CD14-positive monocyte (primary cell): ENCODE measurements at regions not wholly inside any gene's neighbourhood (a gene's known extent, or its start where the extent isn't known, plus 50 kb on each side); places are given as distances from the start of the nearest gene placed in this dataset.
"Not testable (repeated sequence)": the region's sequence is repeated elsewhere in the genome, so short reads cannot be mapped to it uniquely, and the experiment has no call there.

Source experiments
- DNase-seq, 3 donors: peaks; one replicate each; pipeline ENCODE4 v3.0.0-alpha.2; 2011 to 2022
- H2AFZ ChIP-seq: 2 replicates; pipeline ENCODE4 v1.6.0; 2012; ENCODE audit warnings: mild to moderate bottlenecking, low read depth, low read length, inconsistent platforms; ENCODE audit not compliant: insufficient read depth, poor library complexity, severe bottlenecking
- H3K27ac ChIP-seq, 2 donors: 1 replicate in 1 of 2; 2 replicates in 1 of 2; pipeline ENCODE4 v1.5.1; 2012 to 2013; ENCODE audit warnings: low read length in 2 of 2, control low read depth in 1 of 2, inconsistent platforms in 1 of 2, low read depth in 1 of 2, mild to moderate bottlenecking in 1 of 2
- H3K27me3 ChIP-seq, 2 donors: one replicate each; pipeline versions ENCODE4 v1.6.0 to v1.6.1; 2011 to 2013; ENCODE audit warnings: low read length in 2 of 2; ENCODE audit not compliant: control insufficient read depth in 2 of 2, insufficient read depth in 2 of 2
- H3K36me3 ChIP-seq, 2 donors: replicated peaks in 1 of 2; 1 replicate in 1 of 2; 2 replicates in 1 of 2; pipeline versions ENCODE4 v1.5.1 to v1.6.1; 2012 to 2013; ENCODE audit warnings: low read length in 2 of 2, control low read depth in 1 of 2, inconsistent platforms in 1 of 2, mild to moderate bottlenecking in 1 of 2; ENCODE audit not compliant: insufficient read depth in 2 of 2, control insufficient read depth in 1 of 2
- H3K4me1 ChIP-seq, 2 donors: 1 replicate in 1 of 2; 2 replicates in 1 of 2; pipeline versions ENCODE4 v1.5.1 to v1.6.1; 2012 to 2013; ENCODE audit warnings: low read length in 2 of 2, control low read depth in 1 of 2, inconsistent platforms in 1 of 2, mild to moderate bottlenecking in 1 of 2, moderate library complexity in 1 of 2; ENCODE audit not compliant: insufficient read depth in 2 of 2, control insufficient read depth in 1 of 2
- H3K4me2 ChIP-seq: replicated peaks from 2 replicates; pipeline ENCODE3; 2012; ENCODE audit warnings: low read length, moderate library complexity, mild to moderate bottlenecking; ENCODE audit not compliant: poor library complexity, severe bottlenecking; ENCODE audit errors: extremely low read depth
- H3K4me3 ChIP-seq, 3 experiments: fragments of 200-600 bp in 1 of 3; sonication (generic) in 1 of 3; replicated peaks in 1 of 3; 1 replicate in 2 of 3; 2 replicates in 1 of 3; pipeline ENCODE4 v1.5.1; 2011 to 2013; ENCODE audit warnings: low read length in 3 of 3, mild to moderate bottlenecking in 3 of 3, control low read depth in 2 of 3, low read depth in 2 of 3, inconsistent platforms in 1 of 3, moderate library complexity in 1 of 3
- H3K79me2 ChIP-seq: 2 replicates; pipeline ENCODE4 v1.6.0; 2012; ENCODE audit warnings: mild to moderate bottlenecking, control low read depth, inconsistent platforms, low read length, moderate library complexity; ENCODE audit not compliant: insufficient read depth
- H3K9ac ChIP-seq: 2 replicates; pipeline ENCODE4 v1.6.0; 2017; ENCODE audit warnings: low read length, mild to moderate bottlenecking; ENCODE audit not compliant: insufficient read depth, poor library complexity, severe bottlenecking
- H3K9me3 ChIP-seq, 2 donors: replicated peaks in 1 of 2; 1 replicate in 1 of 2; 2 replicates in 1 of 2; pipeline versions ENCODE4 v1.5.1 to v1.6.1; 2012 to 2013; ENCODE audit warnings: low read length in 2 of 2, control low read depth in 1 of 2; ENCODE audit not compliant: control insufficient read depth in 1 of 2, insufficient read depth in 1 of 2
- H4K20me1 ChIP-seq: 2 replicates; pipeline ENCODE4 v1.6.0; 2012; ENCODE audit warnings: mild to moderate bottlenecking, low read length, control low read depth, moderate library complexity; ENCODE audit not compliant: insufficient read depth
- H3K27ac Mint-ChIP-seq, 7 donors: one replicate each; pipeline ENCODE4 v1.8.0; 2020; ENCODE audit warnings: mild to moderate bottlenecking in 7 of 7, mixed read lengths in 7 of 7, moderate library complexity in 6 of 7, inconsistent platforms in 2 of 7
- H3K27me3 Mint-ChIP-seq, 3 donors: one replicate each; pipeline ENCODE4 v1.8.0; 2021 to 2022; ENCODE audit warnings: low read depth in 3 of 3, mild to moderate bottlenecking in 3 of 3, mixed read lengths in 3 of 3, moderate library complexity in 3 of 3, inconsistent platforms in 1 of 3
- H3K36me3 Mint-ChIP-seq, 2 donors: one replicate each; pipeline ENCODE4 v1.8.0; 2020; ENCODE audit warnings: mixed read lengths in 2 of 2, inconsistent platforms in 1 of 2, mild to moderate bottlenecking in 1 of 2
- H3K4me1 Mint-ChIP-seq: one replicate; pipeline ENCODE4 v1.8.0; 2020; ENCODE audit warnings: mild to moderate bottlenecking, mixed read lengths
- H3K4me3 Mint-ChIP-seq, 2 donors: one replicate each; pipeline ENCODE4 v1.8.0; 2020; ENCODE audit warnings: mild to moderate bottlenecking in 2 of 2, mixed read lengths in 2 of 2, moderate library complexity in 1 of 2
- H3K9me3 Mint-ChIP-seq, 7 donors: one replicate each; pipeline ENCODE4 v1.8.0; 2020 to 2022; ENCODE audit warnings: mixed read lengths in 7 of 7, mild to moderate bottlenecking in 6 of 7, moderate library complexity in 6 of 7, inconsistent platforms in 2 of 7
- WGBS: methylation state at CpG from one replicate; pipeline ENCODE4 v1.1.5; 2013; ENCODE audit warnings: missing lambda C conversion rate; ENCODE audit not compliant: insufficient coverage; 5-methylcytosine and 5-hydroxymethylcytosine counted together
- intact Hi-C, 2 donors: fragments of 100-400 bp; cut with micrococcal nuclease; formaldehyde crosslinking; loops; one replicate each; pipeline versions ENCODE4 v1.15.0 to v1.15.1; 2023
- TF ChIP-seq, protein P1 (sequence below): fragments of 200-600 bp; IDR thresholded peaks from one replicate; pipeline ENCODE4 v1.8.0; 2022; ENCODE audit warnings: antibody characterized with exemption, mild to moderate bottlenecking

DNA sequence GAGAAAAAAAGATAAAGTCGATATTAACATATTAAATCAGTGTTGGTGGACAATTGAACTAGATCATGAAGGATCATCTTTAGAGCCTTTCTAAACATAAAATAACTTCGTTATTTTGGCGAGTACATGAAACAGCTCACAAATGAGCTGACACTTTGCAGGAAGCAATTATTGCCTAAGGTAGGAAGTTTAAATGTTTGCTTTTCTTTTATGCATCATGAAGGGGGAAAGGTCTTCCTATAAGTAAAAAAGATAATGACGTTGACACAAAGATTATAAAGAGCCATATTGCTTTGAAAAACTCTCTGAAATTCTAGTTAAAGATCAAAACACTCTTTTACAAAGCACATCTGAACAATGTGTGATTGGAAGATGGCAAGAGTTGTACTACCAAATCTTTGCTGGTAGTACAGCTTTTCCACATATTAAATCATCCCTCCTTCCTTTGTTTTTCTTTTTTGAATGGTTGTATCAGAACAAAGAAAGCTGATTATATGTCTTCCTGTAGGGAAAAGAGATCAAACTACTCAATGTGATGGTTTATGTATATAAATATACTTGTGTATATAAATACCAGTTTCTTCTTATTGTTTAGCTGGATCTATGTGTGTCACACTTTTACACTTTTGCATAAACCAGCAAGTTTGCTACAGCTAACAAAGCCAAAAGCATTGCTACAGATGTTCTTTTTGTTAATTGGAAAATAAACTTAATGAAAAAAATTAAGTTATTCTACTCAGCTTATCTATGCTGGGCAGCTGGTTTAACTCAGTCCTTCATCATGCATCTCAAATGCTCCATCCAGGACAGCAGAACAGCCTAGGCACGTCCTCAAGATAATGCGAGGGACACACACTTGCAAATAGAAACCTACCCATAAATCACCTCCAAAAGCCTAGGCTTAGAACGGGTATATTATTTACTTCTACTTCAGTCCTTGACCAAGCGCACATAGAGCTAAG is 850.8 kb upstream of the ROBO1 start:
- DNase-seq = no peak
- H4K20me1 ChIP-seq = no peaks in the 10 kb centered on the region
- H3K9me3 Mint-ChIP-seq = peaks cover 0 to 5% (median 0%) of the 10 kb centered on the region in 7 donors
- H3K4me1 ChIP-seq = no peaks in the 10 kb centered on the region
- no peak overlapping the region for H3K27ac ChIP-seq
- H3K27ac Mint-ChIP-seq = no peak overlapping the region
- no peak overlapping the region for H3K4me3 ChIP-seq
- H3K36me3 ChIP-seq = no peaks in the 10 kb centered on the region
- no peaks in the 10 kb centered on the region for H3K27me3 Mint-ChIP-seq
- no peaks in the 10 kb centered on the region for H3K79me2 ChIP-seq
- no peaks in the 10 kb centered on the region for H3K27me3 ChIP-seq
- WGBS = 80% methylated on average over 1 of the region's 8 CpGs
- no peaks in the 10 kb centered on the region for H3K9me3 ChIP-seq
- H2AFZ ChIP-seq = no peak overlapping the region
- TF ChIP-seq, protein P1, sequence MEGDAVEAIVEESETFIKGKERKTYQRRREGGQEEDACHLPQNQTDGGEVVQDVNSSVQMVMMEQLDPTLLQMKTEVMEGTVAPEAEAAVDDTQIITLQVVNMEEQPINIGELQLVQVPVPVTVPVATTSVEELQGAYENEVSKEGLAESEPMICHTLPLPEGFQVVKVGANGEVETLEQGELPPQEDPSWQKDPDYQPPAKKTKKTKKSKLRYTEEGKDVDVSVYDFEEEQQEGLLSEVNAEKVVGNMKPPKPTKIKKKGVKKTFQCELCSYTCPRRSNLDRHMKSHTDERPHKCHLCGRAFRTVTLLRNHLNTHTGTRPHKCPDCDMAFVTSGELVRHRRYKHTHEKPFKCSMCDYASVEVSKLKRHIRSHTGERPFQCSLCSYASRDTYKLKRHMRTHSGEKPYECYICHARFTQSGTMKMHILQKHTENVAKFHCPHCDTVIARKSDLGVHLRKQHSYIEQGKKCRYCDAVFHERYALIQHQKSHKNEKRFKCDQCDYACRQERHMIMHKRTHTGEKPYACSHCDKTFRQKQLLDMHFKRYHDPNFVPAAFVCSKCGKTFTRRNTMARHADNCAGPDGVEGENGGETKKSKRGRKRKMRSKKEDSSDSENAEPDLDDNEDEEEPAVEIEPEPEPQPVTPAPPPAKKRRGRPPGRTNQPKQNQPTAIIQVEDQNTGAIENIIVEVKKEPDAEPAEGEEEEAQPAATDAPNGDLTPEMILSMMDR = no peak
- no peaks in the 10 kb centered on the region for H3K36me3 Mint-ChIP-seq
- no peaks in the 10 kb centered on the region for H3K4me1 Mint-ChIP-seq
- no peak overlapping the region for H3K4me3 Mint-ChIP-seq
- no peak overlapping the region for H3K9ac ChIP-seq
- intact Hi-C loops = no loop called here
- H3K4me2 ChIP-seq = no peak overlapping the region

DNA sequence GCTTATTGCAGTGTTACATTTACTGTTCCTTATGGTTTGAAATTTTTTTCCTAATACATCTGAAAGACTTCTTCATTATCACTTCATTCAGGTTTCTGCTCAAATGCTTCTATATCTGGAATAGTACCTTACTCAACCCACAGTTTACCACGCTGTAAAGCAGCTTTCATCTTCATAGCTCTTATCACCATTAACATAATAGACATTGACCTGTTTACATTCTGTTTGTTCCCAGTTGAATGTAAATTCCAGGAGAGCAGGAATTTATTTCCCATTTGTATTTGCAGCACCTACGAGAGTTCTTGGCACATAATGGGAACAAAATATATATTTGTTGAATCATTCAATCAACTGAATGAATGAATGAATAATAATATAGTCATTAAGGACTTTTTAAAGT is 844.6 kb upstream of the ROBO1 start:
- H2AFZ ChIP-seq = no peak overlapping the region

DNA sequence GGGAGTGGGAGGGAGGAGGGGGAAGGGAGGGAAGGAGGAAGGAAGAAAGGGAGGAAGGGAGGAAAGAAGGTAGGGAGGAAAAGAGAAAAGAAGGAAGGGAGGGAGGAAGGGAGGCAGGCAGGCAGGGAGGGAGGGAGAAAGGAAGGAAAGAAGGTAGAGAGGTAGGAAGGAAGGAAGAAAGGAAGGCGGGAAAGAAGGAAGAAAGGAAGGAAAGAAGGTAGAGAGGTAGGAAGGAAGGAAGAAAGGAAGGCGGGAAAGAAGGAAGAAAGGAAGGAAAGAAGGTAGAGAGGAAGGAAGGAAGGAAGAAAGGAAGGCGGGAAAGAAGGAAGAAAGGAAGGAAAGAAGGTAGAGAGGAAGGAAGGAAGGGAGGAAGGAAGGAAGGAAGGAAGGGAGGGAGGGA is 840.3 kb upstream of the ROBO1 start:
- H3K36me3 ChIP-seq, H3K27ac Mint-ChIP-seq, H3K9me3 Mint-ChIP-seq, H3K79me2 ChIP-seq, H4K20me1 ChIP-seq, H3K4me3 ChIP-seq, DNase-seq, H3K27me3 ChIP-seq, H3K27ac ChIP-seq, H3K4me2 ChIP-seq, H3K4me1 ChIP-seq, H3K4me3 Mint-ChIP-seq, H3K36me3 Mint-ChIP-seq, H2AFZ ChIP-seq, H3K9ac ChIP-seq, H3K9me3 ChIP-seq, H3K4me1 Mint-ChIP-seq, H3K27me3 Mint-ChIP-seq, intact Hi-C loops: not testable (repeated sequence)
- WGBS = 93% methylated on average over 2 of the region's 3 CpGs

More for the DNA sequence above, 844.6 kb upstream of the ROBO1 start:
- WGBS = no CpG with 5 or more reads among the region's 2 CpGs
- no peak overlapping the region for H3K27ac Mint-ChIP-seq
- intact Hi-C loops = no loop called here
- peaks cover 0 to 6% (median 0%) of the 10 kb centered on the region in 7 donors for H3K9me3 Mint-ChIP-seq
- Histone ChIP-seq H4K20me1 (no peaks in the 10 kb centered on the region), H3K9me3 (no peaks in the 10 kb centered on the region), H3K27ac (no peak overlapping the region), H3K9ac (no peak overlapping the region), H3K36me3 (no peaks in the 10 kb centered on the region), H3K79me2 (no peaks in the 10 kb centered on the region), H3K27me3 (no peaks in the 10 kb centered on the region), H3K4me1 (no peaks in the 10 kb centered on the region), H3K4me3 (no peak overlapping the region), H3K4me2 (no peak overlapping the region)
- H3K36me3 Mint-ChIP-seq = no peaks in the 10 kb centered on the region
- TF ChIP-seq, protein P1 = no peak
- DNase-seq = no peak
- H3K27me3 Mint-ChIP-seq = no peaks in the 10 kb centered on the region
- no peak overlapping the region for H3K4me3 Mint-ChIP-seq
- H3K4me1 Mint-ChIP-seq = no peaks in the 10 kb centered on the region
